NB4 (cell line): ENCODE measurements at regions not wholly inside any gene's neighbourhood (a gene's known extent, or its start where the extent isn't known, plus 50 kb on each side); places are given as distances from the start of the nearest gene placed in this dataset.

ENCODE experiments used
- MYC ChIP-seq: IDR thresholded peaks from 2 replicates; pipeline ENCODE4 v1.6.1; 2011; ENCODE audit warnings: low read depth, low read length
- POLR2A ChIP-seq: IDR thresholded peaks from 2 replicates; pipeline ENCODE4 v1.6.1; 2011; ENCODE audit warnings: mild to moderate bottlenecking; ENCODE audit not compliant: insufficient read length; ENCODE audit errors: extremely low read depth
- TF ChIP-seq, protein P1 (sequence below): IDR thresholded peaks from one replicate; pipeline ENCODE4 v1.5.1; 2012; ENCODE audit warnings: low read depth, low read length
- TF ChIP-seq, protein P2 (sequence below): IDR thresholded peaks from 2 replicates; pipeline ENCODE4 v1.6.1; 2011; ENCODE audit warnings: low read depth, low read length

DNA sequence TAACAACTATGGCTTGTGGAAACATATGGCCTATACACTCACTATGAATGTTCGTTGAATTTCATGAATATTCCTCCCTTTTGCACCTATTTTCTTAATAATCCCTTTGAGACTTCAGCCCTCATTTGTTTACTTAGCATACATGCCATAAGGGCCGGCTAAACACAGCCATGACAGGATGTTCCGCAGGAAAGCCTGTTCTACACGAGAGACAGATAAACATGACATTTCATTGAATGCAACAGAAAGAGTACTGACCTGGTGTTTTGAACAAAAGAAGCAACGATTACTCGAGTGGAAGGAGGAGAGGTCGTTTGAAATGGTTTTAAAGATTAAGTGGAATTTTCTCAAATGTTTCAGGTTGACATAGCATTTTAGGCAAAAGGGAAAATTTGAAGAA lies 459.5 kb upstream of the CXADR start:
- no peak for TF ChIP-seq POLR2A
- TF ChIP-seq, protein P1, sequence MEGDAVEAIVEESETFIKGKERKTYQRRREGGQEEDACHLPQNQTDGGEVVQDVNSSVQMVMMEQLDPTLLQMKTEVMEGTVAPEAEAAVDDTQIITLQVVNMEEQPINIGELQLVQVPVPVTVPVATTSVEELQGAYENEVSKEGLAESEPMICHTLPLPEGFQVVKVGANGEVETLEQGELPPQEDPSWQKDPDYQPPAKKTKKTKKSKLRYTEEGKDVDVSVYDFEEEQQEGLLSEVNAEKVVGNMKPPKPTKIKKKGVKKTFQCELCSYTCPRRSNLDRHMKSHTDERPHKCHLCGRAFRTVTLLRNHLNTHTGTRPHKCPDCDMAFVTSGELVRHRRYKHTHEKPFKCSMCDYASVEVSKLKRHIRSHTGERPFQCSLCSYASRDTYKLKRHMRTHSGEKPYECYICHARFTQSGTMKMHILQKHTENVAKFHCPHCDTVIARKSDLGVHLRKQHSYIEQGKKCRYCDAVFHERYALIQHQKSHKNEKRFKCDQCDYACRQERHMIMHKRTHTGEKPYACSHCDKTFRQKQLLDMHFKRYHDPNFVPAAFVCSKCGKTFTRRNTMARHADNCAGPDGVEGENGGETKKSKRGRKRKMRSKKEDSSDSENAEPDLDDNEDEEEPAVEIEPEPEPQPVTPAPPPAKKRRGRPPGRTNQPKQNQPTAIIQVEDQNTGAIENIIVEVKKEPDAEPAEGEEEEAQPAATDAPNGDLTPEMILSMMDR: no peak
- TF ChIP-seq MYC: no peak
- TF ChIP-seq, protein P2, sequence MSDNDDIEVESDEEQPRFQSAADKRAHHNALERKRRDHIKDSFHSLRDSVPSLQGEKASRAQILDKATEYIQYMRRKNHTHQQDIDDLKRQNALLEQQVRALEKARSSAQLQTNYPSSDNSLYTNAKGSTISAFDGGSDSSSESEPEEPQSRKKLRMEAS: no peak
